Stimulated activated CD8-positive, alpha-beta memory T cell treated with anti-CD3 and anti-CD28 coated beads, Interleukin-2, amount 100 ng/mL, for 48 hours (primary cell): ENCODE measurements at regions not wholly inside any gene's neighbourhood (a gene's known extent, or its start where the extent isn't known, plus 50 kb on each side); places are given as distances from the start of the nearest gene placed in this dataset.
A peak's percentile ranks its signal among the peaks of the same experiment; 100 is the strongest.

Experiments used
- DNase-seq, 2 donors: peaks; one replicate each; pipeline ENCODE4 v3.0.0-alpha.2; 2020; ENCODE audit warnings: low read depth in 2 of 2

DNA sequence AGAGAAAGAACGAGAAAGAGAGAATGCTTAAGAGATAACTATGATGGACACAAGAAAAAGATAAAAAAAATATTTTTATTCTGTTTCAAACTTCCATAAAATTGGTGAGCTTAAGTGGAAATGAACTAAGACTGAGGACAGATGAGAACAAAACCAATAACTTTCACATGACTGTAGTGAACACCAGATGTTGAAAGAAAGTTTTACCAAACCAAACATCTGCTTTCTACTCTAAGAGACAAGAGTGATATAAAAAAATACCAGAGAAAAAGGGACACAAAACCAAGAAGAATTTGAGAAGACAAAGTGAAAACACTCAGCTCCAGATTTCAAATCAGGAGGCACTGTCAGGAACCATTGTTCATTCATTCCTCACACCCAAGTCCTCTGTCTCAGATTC is 147.9 kb downstream of the IMPG2 start:
- no peak for DNase-seq

DNA sequence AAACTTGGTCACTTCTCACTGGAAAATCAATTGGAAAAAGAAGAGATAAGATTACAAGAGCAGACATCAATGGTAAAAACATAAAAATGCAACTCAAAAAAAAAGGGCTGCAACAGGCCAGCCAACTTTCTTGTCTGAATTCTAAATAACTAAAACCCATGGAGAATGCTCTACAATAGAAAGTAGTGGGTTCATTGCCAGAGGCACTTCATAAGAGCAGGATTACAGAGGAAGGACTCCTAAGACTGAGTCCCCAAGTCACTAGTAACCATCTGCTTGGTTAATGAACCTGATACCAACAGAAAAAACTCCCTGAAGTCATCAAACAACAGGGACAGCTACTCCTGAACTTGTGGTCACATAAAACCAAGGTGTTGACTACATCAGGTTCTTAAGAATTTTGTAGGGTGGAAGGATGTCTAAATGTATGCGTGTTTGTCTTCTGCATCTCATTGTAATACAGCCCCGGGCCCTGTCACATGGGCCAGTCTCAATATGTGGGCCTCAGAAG is 148.6 kb downstream of the IMPG2 start:
- peak in 1 of 2 donors; percentile 1 for DNase-seq

DNA sequence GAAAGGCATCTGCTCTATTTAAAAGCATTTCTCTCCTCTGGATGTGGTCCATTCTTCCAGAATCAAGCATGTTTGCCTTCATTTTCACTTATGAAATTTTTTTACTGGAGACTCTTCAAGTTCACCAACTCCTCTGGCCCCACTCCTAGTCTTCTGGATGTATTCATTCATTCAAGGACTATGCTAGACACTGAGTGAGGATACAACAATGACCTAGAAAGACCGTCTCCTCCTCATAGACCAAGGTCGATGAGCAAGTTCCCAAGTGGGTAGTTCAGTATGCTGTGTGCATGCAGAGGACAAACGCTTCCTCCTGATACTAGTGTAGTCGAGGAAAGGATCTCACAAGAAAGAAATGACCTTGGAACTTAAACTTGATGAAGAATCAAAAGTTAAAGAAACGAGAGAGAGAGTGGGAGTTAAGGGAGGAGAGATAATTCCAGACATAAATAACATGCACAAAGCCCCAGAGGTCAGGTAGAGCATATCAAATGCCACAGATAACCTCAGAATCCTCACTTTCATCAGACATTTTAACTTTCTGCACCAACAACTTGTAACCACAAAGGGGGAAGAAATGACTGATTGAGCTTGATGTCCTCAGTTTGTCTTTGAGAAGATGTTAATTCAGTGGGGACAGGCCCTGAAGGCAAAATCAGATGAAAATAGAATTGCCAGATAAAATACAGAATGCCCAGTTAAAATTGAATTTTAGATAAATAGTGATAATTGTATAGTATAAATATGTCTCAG is 149.4 kb downstream of the IMPG2 start:
- no peak for DNase-seq

DNA sequence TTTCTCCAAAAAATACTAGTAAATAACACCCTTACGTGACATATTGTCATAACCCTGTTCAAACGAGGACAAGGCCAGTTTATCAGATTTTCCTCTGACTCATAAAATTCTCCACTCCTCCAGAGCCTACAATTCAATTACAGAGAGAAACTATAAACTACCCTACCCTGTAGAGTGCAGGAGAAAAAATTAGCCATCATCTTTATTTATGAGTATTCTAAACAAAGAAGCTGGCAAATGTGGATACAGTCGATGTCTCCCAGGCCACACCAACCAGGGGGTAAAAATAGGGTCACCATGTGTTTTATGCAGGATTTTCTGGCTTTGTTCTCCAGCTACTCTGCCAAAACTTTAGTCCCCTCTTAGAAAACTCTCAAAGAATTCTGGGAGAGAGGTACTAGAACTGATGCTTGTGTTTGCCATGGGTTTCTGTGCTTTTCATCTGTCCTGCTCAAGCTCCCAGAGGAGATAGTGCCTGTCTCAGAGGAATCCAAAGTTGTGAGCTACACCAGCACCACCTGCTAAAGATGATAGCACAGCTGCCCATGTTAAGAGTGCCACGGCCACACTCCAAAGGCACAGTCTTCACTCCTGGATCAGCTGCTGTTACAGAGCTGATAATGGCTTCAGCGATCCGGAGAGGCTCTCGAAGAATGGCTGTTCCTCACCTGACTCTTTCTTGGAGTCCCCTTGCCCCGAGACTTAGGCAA is 150.2 kb downstream of the IMPG2 start:
- no peak for DNase-seq

DNA sequence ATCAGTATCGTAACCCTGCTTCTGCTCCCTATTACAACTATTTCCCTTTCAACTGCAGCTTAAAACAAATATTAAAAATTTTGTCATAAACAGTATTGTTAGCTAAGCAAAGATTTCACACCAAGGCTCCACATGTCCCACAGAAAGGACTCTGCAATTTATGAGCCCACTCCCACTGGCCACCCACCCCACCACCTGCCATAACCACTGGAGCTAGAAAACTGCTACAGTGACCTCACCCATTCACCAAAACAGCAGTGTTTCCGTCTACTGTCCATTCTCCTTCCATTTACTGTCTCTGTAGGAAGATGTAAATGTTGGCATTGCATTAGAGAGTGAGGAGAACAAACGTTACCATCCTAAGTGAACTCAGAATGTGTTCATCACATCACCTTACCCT is 150.9 kb downstream of the IMPG2 start:
- DNase-seq: no peak

DNA sequence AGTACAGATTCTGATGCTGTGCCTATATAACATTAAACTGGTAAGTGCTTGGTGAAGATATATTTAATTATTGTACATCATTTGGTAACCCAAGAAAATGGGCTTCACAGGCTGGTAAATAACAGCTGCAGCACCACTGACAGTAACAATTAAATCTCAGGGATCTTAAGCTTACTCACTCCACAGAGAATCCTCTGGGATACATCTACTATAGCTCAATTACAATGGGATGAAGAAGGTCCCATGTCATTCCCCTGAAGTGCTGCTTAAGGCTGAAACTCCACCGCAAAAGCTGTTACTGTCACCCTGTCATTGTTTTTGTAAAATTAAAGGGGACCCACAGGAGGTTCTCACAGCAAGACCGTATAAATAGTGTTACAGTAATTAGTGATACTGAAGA is 153.0 kb downstream of the IMPG2 start:
- no peak for DNase-seq

DNA sequence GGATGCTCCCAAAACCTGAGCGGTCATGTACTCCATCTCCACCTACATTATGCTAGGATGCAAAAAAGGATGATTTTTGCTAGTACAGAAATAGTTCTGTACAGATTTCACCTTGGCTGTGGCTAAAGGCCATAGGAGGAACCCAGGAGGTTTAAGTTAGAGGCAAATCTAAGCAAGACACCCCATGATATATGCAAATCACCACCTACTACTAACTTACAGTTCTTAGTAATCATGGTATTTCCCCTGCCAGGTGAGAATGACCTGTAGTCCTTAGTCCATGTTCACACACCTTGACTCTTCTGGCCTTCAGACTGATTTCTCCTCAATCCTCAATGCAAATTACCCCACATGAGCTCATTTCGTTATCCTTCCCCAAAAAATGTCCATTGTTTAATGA is 154.2 kb downstream of the IMPG2 start:
- no peak for DNase-seq

DNA sequence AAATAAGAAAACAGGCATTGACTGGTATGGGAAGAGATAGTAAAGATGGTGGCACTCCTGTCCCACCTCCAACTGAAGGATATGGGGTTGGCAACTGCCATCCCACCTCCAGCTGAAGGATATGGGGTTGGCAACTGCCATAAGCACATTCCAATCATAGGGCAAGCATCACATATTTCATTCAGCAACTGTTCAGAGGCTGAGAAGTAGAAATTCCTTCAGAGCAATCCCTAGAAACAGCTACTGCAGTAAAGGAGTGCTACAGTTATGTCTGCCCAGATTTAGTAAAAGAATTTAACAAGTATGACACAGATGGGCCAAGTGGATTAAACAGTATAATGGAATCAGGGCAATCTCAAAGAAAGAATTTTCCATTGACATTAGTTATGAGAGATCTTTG is 156.8 kb downstream of the IMPG2 start:
- no peak for DNase-seq

DNA sequence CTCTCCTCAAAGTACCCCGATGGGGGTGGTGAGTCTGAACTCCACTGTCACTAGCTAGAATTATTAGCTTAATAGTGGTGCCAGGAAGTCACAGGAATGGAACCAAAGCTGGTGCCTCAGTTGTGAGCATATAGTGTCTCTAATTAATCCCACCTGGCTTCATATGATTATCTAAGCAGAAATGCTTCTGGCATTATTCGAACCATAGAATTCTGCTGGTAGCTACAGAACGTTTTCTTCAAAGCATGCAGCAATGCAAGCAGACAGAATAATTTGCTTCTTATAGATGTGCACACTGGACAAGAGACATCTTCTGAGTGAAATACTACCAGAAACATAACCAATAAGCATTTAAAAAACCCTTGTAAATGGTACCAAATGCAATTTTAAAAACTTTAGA is 160.9 kb downstream of the IMPG2 start:
- DNase-seq: no peak

DNA sequence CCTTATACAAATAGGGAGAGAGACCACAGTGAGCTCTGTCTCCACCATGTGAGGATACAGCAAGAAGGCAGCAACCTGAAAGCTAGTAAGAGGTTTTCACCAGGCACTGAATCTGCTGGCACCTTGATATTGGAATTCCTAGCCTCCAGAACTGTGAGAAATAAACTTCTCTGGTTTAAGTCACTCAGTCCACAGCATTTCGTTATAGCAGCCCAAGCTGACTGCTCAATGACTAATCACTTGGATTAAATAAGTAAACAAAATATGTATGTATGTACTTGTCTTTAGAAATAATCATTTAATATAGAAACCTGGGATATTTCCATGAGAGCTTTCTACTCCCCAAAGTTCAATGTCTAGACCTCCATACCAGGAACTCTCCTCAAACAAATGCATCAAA is 162.0 kb downstream of the IMPG2 start:
- no peak for DNase-seq

DNA sequence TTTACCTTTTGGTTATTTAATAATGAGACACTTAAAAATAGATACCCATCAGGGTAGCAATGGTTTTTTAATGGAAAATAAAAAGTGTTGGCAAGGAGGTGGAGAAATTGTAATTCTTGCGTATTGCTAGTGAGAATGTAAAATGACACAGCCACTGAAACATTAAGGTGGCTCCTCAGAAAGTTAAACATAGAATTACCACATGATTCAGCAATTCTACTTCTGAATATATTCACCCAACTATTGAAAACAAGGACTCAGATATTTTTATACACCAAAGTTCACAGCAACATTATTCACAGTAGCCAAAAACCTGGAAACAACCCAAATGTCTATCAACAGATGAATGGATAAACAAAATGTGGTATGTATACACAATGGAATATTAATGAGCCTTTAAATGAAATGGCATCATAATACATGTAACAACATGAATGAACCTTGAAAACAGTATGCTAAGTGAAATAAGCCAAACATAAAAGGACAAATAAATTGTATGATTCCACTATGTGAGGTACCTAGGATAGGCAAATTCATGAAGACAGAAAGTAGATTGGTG is 163.5 kb downstream of the IMPG2 start:
- no peak for DNase-seq

DNA sequence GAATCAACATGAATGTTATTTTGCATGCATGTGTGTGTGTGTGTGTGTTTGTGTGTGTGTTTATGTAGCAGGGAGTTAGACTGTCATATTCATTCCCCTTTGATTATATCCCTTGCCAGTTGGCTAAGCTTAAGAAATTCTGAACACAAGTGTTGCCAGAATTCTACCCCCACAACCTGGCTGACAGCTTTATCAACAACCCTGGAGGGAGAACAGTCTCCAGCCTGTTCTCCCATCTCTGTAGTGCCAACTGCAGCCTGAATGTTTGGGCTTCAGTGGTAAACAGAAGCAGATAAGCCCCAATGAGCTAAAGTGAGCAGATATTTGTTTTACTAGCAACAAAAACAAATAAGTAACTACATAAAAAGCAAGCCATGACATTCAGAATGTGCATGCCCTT is 162.6 kb upstream of the ABI3BP start:
- DNase-seq: no peak

DNA sequence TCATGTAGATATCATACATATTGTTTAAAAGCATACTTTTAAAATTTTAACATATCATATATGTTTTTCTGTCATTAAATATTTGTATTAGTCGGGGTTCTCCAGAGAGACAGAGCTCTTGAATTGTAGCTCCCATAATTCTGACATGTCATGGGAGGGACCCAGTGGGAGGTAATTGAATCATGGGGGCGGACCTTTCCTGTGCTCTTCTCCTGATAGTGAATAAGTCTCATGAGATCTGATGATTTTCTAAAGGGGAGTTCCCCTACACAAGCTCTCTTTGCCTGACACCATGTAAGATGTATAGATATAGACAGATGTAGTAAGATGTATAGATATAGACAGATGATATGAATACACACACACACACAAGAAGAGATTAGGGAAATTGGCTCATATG is 161.2 kb upstream of the ABI3BP start:
- no peak for DNase-seq

DNA sequence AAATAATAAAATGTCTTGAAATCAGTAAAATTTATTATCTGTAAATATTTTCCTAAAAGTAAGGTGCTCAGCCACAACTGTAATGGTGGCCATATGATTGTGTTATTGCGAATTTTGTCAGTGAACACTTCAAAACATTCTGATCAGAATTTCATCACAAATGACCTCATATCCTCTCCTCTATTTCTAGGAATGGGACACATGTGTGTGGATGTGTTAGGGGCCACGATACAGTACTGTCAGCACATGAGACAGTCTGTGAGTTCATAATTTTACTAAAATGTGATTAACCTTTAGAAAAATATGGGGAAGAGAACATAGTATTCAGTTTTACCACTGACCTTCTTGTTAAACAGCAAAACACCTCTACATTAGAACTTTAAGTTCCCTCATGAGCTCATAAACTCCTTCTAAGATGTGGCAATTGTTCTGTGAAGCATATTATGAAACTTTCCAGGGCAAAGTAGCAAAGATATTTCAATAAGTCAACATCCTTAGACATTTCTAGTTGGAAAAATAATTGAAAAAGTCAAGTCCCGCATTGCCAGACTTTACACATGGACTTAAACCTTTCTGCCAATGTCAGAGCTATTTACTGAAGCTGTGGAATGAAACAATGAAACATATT is 158.2 kb upstream of the ABI3BP start:
- no peak for DNase-seq

DNA sequence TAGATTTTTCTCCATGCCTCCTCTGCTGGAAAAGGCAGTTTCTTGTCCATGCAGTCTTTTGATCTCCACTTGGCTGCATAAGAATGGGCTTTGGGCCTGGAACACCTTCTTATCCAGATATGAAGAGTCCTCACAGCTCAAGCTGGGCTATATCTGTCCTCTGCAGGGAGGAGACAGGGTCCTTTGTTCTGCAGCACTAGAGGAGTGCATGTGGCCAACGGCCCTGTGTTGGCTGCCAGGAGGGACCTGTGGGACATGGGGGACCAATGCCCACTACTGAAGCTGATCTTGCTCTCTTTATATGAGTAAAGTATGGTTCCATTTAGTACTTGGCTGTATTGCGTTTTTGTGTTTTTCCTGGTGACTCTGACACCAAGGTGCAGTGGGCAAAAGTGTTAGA is 157.3 kb upstream of the ABI3BP start:
- no peak for DNase-seq

DNA sequence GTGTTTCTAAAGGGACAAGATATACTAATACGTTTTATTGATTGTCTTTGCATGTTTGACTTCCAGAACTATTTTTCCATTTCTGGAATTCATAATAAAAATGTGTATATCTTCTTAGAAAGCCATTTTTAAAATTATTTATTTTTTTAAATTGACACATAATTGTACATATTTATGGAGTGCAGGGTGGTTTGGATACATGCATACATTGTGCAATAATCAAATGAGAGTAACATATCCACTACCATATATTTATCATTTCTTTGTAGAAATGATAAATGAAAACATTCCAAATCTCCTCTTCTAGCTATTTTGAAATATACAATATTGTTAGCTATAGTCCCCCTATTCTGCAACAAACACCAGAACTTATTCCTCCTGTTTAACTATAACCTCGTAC is 156.5 kb upstream of the ABI3BP start:
- DNase-seq: no peak

DNA sequence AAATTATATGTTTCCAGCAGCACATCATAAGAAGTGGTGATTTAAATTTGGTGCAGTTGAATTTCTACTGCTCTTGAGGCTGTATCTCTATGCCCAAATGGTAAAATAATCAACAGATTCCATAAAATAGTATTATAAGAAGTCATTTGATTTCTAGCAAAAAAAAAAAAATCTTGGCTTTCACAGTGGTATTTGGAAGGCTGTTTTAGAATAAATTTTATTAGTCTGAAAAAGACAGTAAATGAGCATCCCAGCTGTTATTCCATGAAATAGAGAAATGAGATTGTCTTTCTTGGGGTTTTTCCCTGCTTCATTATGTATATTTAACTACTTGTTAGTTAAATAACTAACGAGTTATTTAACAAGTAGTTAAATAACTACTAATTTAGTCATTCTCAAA is 156.0 kb upstream of the ABI3BP start:
- no peak for DNase-seq

DNA sequence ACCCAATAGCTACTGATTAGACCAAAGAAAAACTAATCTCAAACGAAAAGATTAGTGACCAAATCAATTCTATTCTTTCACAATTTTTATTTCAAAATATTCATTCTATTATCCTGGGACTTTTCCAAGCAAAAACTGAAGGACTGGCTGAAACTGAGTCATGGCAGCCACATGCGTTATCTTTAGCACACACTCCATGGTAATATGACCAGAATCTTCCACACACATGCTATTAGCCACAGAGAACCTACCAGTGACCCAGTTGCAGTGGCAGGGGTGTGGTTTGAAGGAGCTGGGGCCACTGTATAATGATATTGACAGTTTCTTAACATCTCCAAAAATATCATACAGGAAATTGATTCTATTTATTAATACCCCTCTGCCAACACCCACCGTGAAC is 154.8 kb upstream of the ABI3BP start:
- no peak for DNase-seq

DNA sequence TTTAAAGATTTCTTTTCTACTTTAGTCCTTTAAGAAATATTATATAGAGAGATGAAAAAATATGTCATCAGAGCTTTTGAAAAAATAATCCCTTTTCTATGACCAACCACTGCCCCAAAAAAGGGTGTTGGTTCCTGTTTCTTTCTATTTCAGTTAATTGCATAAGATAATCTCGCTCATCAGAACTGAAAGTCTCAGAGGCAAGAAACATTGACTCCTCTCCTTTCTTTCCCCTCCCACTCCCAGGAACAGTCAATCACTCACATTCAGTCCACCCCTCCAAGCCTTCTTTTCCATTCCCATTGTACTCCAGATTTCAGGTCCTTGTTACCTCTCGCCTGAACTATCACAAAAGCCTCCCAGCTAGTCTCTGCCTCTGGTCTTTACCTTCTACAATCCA is 153.7 kb upstream of the ABI3BP start:
- no peak for DNase-seq

DNA sequence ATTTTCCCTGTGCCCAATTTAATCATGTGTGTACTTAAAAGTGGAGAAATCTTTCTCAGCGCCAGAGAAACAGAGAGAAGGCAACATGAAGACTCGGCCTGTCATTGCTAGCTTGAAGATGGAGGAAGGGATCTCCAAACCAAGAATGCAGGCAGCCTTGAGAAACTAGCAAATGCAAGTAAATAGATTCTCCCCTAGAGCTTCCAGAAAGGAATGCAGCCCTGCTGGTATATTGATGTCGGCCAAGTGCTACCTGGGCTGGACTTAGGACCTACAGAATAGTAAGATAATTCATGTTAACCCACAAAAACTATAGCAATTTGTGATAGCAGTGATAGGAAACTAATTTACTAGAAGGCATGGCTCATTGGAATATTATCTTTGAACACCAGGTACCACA is 150.9 kb upstream of the ABI3BP start:
- no peak for DNase-seq

DNA sequence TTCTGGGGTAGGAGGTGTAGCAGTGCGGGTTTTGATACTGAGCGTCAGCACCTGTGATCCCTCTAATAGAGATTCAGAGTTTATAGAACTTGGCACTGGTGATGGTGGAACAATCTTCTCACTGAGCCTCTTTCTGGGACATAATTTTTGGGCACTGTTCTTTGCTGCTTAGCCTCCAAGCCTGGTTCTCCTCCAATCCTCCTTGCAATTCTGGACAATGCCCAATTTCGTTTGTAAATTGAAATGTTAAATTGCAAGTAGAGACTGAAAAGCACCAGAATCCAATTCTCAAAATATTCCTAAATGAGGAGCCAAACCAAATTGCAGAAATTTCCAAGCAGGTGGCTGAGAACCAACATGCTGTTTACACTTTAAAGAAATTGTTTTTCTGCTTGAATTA is 149.8 kb upstream of the ABI3BP start:
- no peak for DNase-seq

DNA sequence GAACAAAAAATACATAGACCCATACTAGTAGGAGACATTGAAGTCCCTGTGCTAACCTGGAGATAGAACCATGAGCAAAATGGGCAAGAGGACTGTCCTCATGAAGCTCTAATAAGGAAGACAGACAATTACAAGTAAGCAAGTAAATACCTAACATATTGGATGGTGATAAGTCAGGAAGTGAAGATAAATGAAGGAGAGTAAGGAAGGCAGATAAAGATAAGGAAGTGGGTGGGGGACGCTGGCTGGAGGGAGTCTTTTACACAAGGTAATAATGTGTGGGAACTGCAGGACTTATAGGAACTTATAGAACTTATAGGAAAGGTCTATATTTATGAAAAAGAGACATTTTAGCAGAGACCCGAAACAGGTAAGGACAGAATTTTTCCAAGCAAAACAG is 148.9 kb upstream of the ABI3BP start:
- DNase-seq: no peak

DNA sequence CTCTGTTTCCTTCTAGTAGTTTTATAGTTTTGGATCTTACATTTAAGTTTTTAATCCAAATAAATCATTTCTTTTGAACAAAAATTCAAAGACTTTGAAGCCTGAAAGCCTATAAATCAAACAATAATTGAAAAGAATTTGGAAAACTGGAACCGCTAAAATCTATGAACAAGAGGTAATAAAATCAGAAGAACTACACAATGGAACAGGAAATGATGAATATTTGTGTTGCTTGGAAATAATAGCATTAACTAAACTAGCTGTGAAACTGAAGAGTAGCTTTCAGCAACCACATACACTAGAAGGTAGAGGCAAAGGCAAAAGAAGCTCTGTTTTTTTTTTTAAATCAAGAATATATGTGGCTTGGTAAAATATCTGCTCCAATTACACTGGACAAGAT is 147.9 kb upstream of the ABI3BP start:
- DNase-seq: no peak
